Common myeloid progenitor, CD34-positive (primary cell): ENCODE measurements at regions not wholly inside any gene's neighbourhood (a gene's known extent, or its start where the extent isn't known, plus 50 kb on each side); places are given as distances from the start of the nearest gene placed in this dataset.
"Not testable (repeated sequence)": the region's sequence is repeated elsewhere in the genome, so short reads cannot be mapped to it uniquely, and the experiment has no call there.

ENCODE experiments used
- CTCF ChIA-PET: fragments of 350-600 bp; sonication (Branson Sonifier 250); formaldehyde crosslinking; loops from one replicate; lab custom pipeline; 2021; ENCODE audit warnings: antibody characterized with exemption; lab: Charles Lee
- POLR2A ChIA-PET: fragments of 350-600 bp; sonication (Branson Sonifier 250); formaldehyde crosslinking; loops from one replicate; lab custom pipeline; 2021; ENCODE audit warnings: antibody characterized with exemption; lab: Charles Lee
- DNase-seq, 3 donors: peaks; one replicate each; pipeline versions ENCODE4 v3.0.0 to v3.0.0-alpha.2; 2013
- H3K27ac ChIP-seq, 2 experiments: 1 replicate in 1 of 2; 2 replicates in 1 of 2; pipeline ENCODE4 v1.7.0; 2013; ENCODE audit warnings: inconsistent platforms in 2 of 2, low read length in 2 of 2, mild to moderate bottlenecking in 2 of 2, low read depth in 1 of 2, moderate library complexity in 1 of 2; ENCODE audit not compliant: severe bottlenecking in 2 of 2, insufficient read depth in 1 of 2, poor library complexity in 1 of 2
- H3K27me3 ChIP-seq, 5 experiments: replicated peaks in 2 of 5; 1 replicate in 3 of 5; 2 replicates in 2 of 5; pipeline versions ENCODE4 v1.6.1 to v1.7.0; 2013; ENCODE audit warnings: low read length in 4 of 5, mild to moderate bottlenecking in 2 of 5, moderate library complexity in 2 of 5, inconsistent platforms in 1 of 5; ENCODE audit not compliant: insufficient read depth in 5 of 5, control insufficient read depth in 4 of 5
- H3K36me3 ChIP-seq, 4 experiments: 1 replicate in 2 of 4; 2 replicates in 2 of 4; pipeline versions ENCODE4 v1.6.1 to v1.7.0; 2013; ENCODE audit warnings: low read length in 3 of 4, control low read depth in 1 of 4, mild to moderate bottlenecking in 1 of 4; ENCODE audit not compliant: control insufficient read depth in 4 of 4, insufficient read depth in 4 of 4
- H3K4me1 ChIP-seq, 4 experiments: 1 replicate in 3 of 4; 2 replicates in 1 of 4; pipeline versions ENCODE4 v1.6.1 to v1.7.1; 2013; ENCODE audit warnings: low read length in 3 of 4, mild to moderate bottlenecking in 3 of 4, control low read depth in 1 of 4, inconsistent platforms in 1 of 4, moderate library complexity in 1 of 4; ENCODE audit not compliant: control insufficient read depth in 4 of 4, insufficient read depth in 4 of 4; ENCODE audit errors: control extremely low read depth in 1 of 4
- H3K4me3 ChIP-seq, 7 experiments: 1 replicate in 4 of 7; 2 replicates in 3 of 7; pipeline versions ENCODE4 v1.5.1 to v1.7.0; 2013; ENCODE audit warnings: mild to moderate bottlenecking in 7 of 7, low read length in 6 of 7, moderate library complexity in 6 of 7, inconsistent platforms in 2 of 7, low read depth in 2 of 7, control low read depth in 1 of 7; ENCODE audit not compliant: insufficient read depth in 4 of 7, control insufficient read depth in 1 of 7; ENCODE audit errors: extremely low read depth in 1 of 7
- H3K9me3 ChIP-seq, 5 experiments: 1 replicate in 4 of 5; 2 replicates in 1 of 5; pipeline versions ENCODE4 v1.6.1 to v1.7.1; 2013; ENCODE audit warnings: low read length in 4 of 5, mild to moderate bottlenecking in 2 of 5, inconsistent platforms in 1 of 5, low read depth in 1 of 5, moderate library complexity in 1 of 5; ENCODE audit not compliant: control insufficient read depth in 4 of 5, insufficient read depth in 2 of 5; ENCODE audit errors: control extremely low read depth in 1 of 5
- whole genome bisulfite sequencing: methylation state at CpG from one replicate; pipeline ENCODE4 v1.1.5; 2013; ENCODE audit not compliant: insufficient coverage; 5-methylcytosine and 5-hydroxymethylcytosine counted together

DNA sequence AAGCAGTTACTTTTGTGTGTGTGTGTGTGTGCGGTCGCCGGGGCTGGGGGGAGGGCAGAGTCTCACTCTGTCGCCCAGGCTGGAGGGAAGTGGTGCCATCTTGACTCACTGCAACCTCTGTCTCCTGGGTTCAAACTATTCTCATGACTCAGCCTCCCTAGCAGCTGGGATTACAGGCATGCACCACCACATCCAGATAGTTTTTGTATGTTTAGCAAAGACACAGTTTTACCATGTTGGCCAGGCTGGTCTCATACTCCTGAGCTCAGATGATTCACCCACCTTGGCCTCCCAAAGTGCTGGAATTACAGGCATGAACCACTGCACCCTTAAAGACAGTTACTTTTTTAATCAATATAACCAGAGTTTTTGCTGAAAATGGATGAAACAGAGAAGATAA lies 207.0 kb downstream of the PTPRC start:
- peaks cover 0 to 3% (median 0%) of the 10 kb centered on the region in 5 experiments for H3K9me3 ChIP-seq
- H3K27ac ChIP-seq: no peak overlapping the region
- POLR2A ChIA-PET: no interaction called here
- no peak for DNase-seq
- CTCF ChIA-PET: interaction anchor here (1.9 kb wide), 1 partner anchor 20 kb away, joined by 4 read pairs; no protein-coding TSS in a partner anchor
- no peaks in the 10 kb centered on the region for H3K4me1 ChIP-seq
- 80% methylated on average over 1 of the region's 4 CpGs for WGBS
- no peaks in the 10 kb centered on the region for H3K27me3 ChIP-seq
- peaks cover 17 to 68% (median 30%) of the 10 kb centered on the region in 4 experiments for H3K36me3 ChIP-seq
- no peak overlapping the region for H3K4me3 ChIP-seq

DNA sequence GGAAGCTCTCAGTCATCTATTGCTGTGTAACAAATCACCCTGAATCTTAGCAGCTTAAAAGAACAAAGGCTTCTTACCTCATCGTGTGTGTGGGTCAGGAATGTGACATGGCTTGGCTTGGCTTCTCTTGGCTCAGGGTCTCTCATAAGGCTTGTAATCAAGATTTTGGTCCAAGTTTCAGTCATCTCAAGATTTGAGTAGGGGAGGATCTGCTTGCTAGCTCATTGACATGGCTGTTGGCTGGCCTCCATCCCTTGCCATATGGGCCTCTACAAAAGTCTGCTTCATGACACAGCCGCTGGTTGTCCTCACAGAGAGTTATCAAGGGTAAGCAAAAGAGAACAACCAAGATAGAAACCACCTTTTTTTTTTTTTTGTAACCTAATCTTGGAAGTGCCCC lies 207.7 kb downstream of the PTPRC start:
- ChIA-PET CTCF (interaction anchor here (1.0 to 1.1 kb wide), 2 partner anchors 9 to 49 kb away, joined by 3 read pairs; no protein-coding TSS in a partner anchor), POLR2A (no interaction called here)
- Histone ChIP-seq H3K27ac (no peak overlapping the region), H3K9me3 (peaks cover 0 to 3% (median 0%) of the 10 kb centered on the region in 5 experiments), H3K36me3 (peaks cover 17 to 69% (median 32%) of the 10 kb centered on the region in 4 experiments), H3K27me3 (no peaks in the 10 kb centered on the region), H3K4me3 (no peak overlapping the region), H3K4me1 (no peaks in the 10 kb centered on the region)
- no peak for DNase-seq
- no CpG with 5 or more reads among the region's 2 CpGs for WGBS

GRCh38 chr1:198848206-198848605 lies 209.4 kb downstream of the PTPRC start:
- Histone ChIP-seq H3K27ac (no peak overlapping the region), H3K36me3 (peaks cover 15 to 63% (median 30%) of the 10 kb centered on the region in 4 experiments), H3K4me3 (no peak overlapping the region), H3K9me3 (peaks cover 0 to 3% (median 0%) of the 10 kb centered on the region in 5 experiments), H3K27me3 (no peaks in the 10 kb centered on the region), H3K4me1 (no peaks in the 10 kb centered on the region)
- ChIA-PET CTCF (interaction anchor here (0.8 to 1.0 kb wide), 2 partner anchors 14 to 54 kb away, joined by 3 read pairs; no protein-coding TSS in a partner anchor), POLR2A (no interaction called here)
- DNase-seq: no peak
- WGBS: no CpG with 5 or more reads among the region's 1 CpG

DNA sequence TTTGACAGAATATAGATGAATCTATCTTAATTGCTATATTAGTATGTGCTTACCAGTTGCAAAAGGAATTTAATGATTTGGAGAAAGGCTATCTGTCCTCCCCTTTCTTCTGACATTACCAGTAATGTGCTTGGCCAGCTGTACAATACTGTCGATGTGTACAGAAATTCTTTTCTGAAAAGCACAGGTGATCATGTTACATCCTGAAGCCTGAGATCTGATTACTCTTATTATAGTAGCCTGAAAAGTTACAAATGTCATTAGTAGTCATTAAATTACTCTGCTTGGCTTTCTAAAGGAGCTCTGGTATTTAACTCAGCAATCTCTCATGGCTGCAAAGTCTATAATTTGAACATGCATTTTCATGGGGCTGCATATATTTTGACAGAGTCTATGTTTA lies 209.8 kb downstream of the PTPRC start:
- H3K36me3 ChIP-seq: peaks cover 15 to 61% (median 31%) of the 10 kb centered on the region in 4 experiments
- WGBS: 100% methylated on average over 1 of the region's 1 CpG
- CTCF ChIA-PET: interaction anchor here (1.0 kb wide), 1 partner anchor 14 kb away, joined by 3 read pairs; no protein-coding TSS in a partner anchor

GRCh38 chr1:198849093-198849492 lies 210.3 kb downstream of the PTPRC start:
- no peak for DNase-seq
- CTCF ChIA-PET: no interaction called here
- POLR2A ChIA-PET: no interaction called here
- no peak overlapping the region for H3K4me3 ChIP-seq
- no peaks in the 10 kb centered on the region for H3K27me3 ChIP-seq
- WGBS: 83% methylated on average over 2 of the region's 2 CpGs
- peaks cover 15 to 66% (median 35%) of the 10 kb centered on the region in 4 experiments for H3K36me3 ChIP-seq
- H3K4me1 ChIP-seq: no peaks in the 10 kb centered on the region
- peaks cover 0 to 3% (median 0%) of the 10 kb centered on the region in 5 experiments for H3K9me3 ChIP-seq
- no peak overlapping the region for H3K27ac ChIP-seq

More for the DNA sequence above, 209.8 kb downstream of the PTPRC start:
- no peaks in the 10 kb centered on the region for H3K4me1 ChIP-seq
- no peak overlapping the region for H3K27ac ChIP-seq
- no peak overlapping the region for H3K4me3 ChIP-seq
- peaks cover 0 to 3% (median 0%) of the 10 kb centered on the region in 5 experiments for H3K9me3 ChIP-seq
- POLR2A ChIA-PET: no interaction called here
- no peak for DNase-seq
- no peaks in the 10 kb centered on the region for H3K27me3 ChIP-seq

DNA sequence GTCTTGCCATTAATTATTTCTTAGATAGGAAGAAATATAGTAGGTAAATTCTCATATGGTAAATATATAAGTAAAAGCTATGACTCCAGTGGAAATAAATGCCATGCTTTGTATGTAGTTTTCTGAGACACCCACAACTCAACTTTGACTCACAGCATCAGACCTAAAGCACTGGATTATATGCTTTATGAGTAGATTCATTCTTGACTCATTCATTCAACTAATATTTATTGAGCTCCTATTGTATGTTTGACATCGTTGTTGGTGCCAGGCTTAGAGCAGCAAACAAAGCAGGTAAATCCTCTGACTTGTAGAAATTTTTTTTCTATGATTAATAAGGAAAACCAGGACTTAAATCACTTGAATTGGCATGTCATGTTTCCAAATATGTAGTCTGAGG lies 211.4 kb downstream of the PTPRC start:
- ChIA-PET CTCF (no interaction called here), POLR2A (no interaction called here)
- no CpG with 5 or more reads among the region's 1 CpG for WGBS
- peaks cover 18 to 70% (median 37%) of the 10 kb centered on the region in 4 experiments for H3K36me3 ChIP-seq
- no peak overlapping the region for H3K4me3 ChIP-seq
- no peaks in the 10 kb centered on the region for H3K27me3 ChIP-seq
- H3K4me1 ChIP-seq: no peaks in the 10 kb centered on the region
- no peak for DNase-seq
- H3K27ac ChIP-seq: no peak overlapping the region
- H3K9me3 ChIP-seq: peaks cover 0 to 3% (median 0%) of the 10 kb centered on the region in 5 experiments

DNA sequence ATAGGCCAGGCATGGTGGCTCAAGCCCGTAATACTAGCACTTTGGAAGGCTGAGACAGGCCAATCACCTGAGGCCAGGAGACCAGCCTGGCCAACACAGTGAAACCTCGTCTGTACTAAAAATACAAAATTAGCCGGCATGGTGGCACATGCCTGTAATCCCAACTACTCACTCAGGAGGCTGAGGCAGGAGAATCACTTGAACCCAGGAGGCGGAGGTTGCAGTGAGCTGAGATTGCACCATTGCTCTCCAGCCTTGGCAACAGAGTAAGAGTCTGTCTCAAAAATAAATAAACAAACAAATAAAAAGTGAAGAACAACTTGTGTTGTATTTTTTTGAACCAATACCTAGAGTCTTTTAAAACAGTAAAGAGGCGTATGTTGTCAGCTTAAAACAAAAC lies 212.1 kb downstream of the PTPRC start:
- POLR2A ChIA-PET, DNase-seq, H3K27ac ChIP-seq, H3K4me1 ChIP-seq, H3K9me3 ChIP-seq, CTCF ChIA-PET, H3K4me3 ChIP-seq, H3K27me3 ChIP-seq: not testable (repeated sequence)
- 100% methylated on average over 3 of the region's 5 CpGs for WGBS
- peaks cover 15 to 68% (median 33%) of the 10 kb centered on the region in 4 experiments for H3K36me3 ChIP-seq
